Nephron progenitor cell (in vitro differentiated cells): ENCODE measurements at regions not wholly inside any gene's neighbourhood (a gene's known extent, or its start where the extent isn't known, plus 50 kb on each side); places are given as distances from the start of the nearest gene placed in this dataset.

Experiments used
- DNase-seq: peaks from one replicate; pipeline ENCODE4 v3.0.0; 2021
- H3K27ac Mint-ChIP-seq: 2 replicates; pipeline ENCODE4 v1.8.0; 2021; ENCODE audit warnings: mild to moderate bottlenecking, moderate library complexity, mixed read lengths
- H3K27me3 Mint-ChIP-seq: 2 replicates; pipeline ENCODE4 v1.8.0; 2021; ENCODE audit warnings: mild to moderate bottlenecking, low read depth, mixed read lengths; ENCODE audit not compliant: poor library complexity
- H3K36me3 Mint-ChIP-seq: 2 replicates; pipeline ENCODE4 v1.8.0; 2021; ENCODE audit warnings: low read depth, mixed read lengths
- H3K4me1 Mint-ChIP-seq: 2 replicates; pipeline ENCODE4 v1.8.0; 2021; ENCODE audit warnings: mixed read lengths
- H3K4me3 Mint-ChIP-seq: 2 replicates; pipeline ENCODE4 v1.8.0; 2021; ENCODE audit warnings: mild to moderate bottlenecking, moderate library complexity, mixed read lengths
- H3K9me3 Mint-ChIP-seq: 2 replicates; pipeline ENCODE4 v1.8.0; 2021; ENCODE audit warnings: mild to moderate bottlenecking, moderate library complexity, mixed read lengths
- CTCF ChIP-seq: fragments of 200-600 bp; sonication (generic); IDR thresholded peaks from 2 replicates; pipeline ENCODE4 v1.5.0; 2021; ENCODE audit warnings: antibody characterized with exemption

- no peaks in the 10 kb centered on the region for H3K4me1 Mint-ChIP-seq
- peaks cover 7% of the 10 kb centered on the region for H3K27me3 Mint-ChIP-seq
- TF ChIP-seq CTCF = no peak
- no peak for DNase-seq
- no peak overlapping the region for H3K27ac Mint-ChIP-seq
- peaks cover 96% of the 10 kb centered on the region for H3K9me3 Mint-ChIP-seq
- no peak overlapping the region for H3K4me3 Mint-ChIP-seq
- no peaks in the 10 kb centered on the region for H3K36me3 Mint-ChIP-seq
Observed at GRCh38 chr22:47561115-47561675, 798.7 kb downstream of the TBC1D22A start.

GRCh38 chr22:47558828-47559700 is 796.6 kb downstream of the TBC1D22A start:
- no peak for DNase-seq
- peaks cover 3% of the 10 kb centered on the region for H3K27me3 Mint-ChIP-seq

GRCh38 chr22:47556473-47556872 is 794.0 kb downstream of the TBC1D22A start:
- DNase-seq = no peak
- no peak for TF ChIP-seq CTCF
- Mint-ChIP-seq H3K4me3 (no peak overlapping the region), H3K27ac (no peak overlapping the region), H3K36me3 (no peaks in the 10 kb centered on the region), H3K4me1 (no peaks in the 10 kb centered on the region), H3K27me3 (no peaks in the 10 kb centered on the region), H3K9me3 (peaks cover 92% of the 10 kb centered on the region)

More at GRCh38 chr22:47558828-47559700, 796.6 kb downstream of the TBC1D22A start:
- Mint-ChIP-seq H3K9me3 (peaks cover 95% of the 10 kb centered on the region), H3K27ac (no peak overlapping the region), H3K4me1 (no peaks in the 10 kb centered on the region), H3K36me3 (no peaks in the 10 kb centered on the region), H3K4me3 (no peak overlapping the region)
- no peak for TF ChIP-seq CTCF

- Mint-ChIP-seq H3K4me3 (no peak overlapping the region), H3K27me3 (no peaks in the 10 kb centered on the region), H3K36me3 (no peaks in the 10 kb centered on the region), H3K27ac (no peak overlapping the region), H3K4me1 (no peaks in the 10 kb centered on the region), H3K9me3 (peaks cover 85% of the 10 kb centered on the region)
- TF ChIP-seq CTCF = no peak
- DNase-seq = no peak
Observed at GRCh38 chr22:47553436-47553835, 791.0 kb downstream of the TBC1D22A start.

GRCh38 chr22:47552541-47553205 is 790.2 kb downstream of the TBC1D22A start:
- no peak for TF ChIP-seq CTCF
- Mint-ChIP-seq H3K36me3 (no peaks in the 10 kb centered on the region), H3K27ac (no peak overlapping the region), H3K9me3 (peaks cover 85% of the 10 kb centered on the region), H3K4me3 (no peak overlapping the region), H3K27me3 (no peaks in the 10 kb centered on the region), H3K4me1 (no peaks in the 10 kb centered on the region)
- no peak for DNase-seq
